ENCODE measurements at regions not wholly inside any gene's neighbourhood (a gene's known extent, or its start where the extent isn't known, plus 50 kb on each side); places are given as distances from the start of the nearest gene placed in this dataset.

DNA sequence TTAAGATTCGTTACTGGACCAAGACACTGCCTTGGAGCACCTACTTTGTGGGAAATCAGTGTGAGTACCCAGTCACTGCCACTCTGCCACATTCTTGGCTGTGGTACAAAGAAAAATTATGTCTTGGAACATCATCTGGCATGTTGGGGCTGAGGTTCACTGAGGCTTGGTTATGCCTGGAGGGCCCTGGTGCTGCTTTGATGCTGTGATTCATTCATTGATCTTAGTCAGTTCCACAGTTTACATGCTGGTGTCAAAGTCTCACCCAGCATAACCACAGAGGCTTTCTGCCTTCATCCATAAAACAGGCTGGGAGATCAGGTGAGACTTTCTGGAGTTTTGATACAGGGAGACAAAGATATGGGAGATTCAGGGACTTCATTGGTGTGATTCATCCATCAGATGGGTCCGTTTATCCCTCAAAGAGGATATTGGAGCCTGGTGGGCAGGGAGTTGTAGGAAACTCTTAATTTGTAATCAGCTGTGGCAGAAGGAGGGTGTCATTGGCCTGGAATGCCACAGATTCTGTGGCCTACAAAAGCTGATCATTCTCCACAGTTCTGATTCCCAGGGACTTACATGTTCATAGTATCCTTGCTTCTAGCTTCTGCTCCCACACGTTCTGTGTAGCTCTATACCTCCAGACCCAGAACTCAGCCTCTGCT lies 322.5 kb downstream of the PMP22 start:
- in situ Hi-C loops (cut with HindIII; ENCODE audit: low pct_ligation_motif_present, low sequenced_read_pairs), result no loop called here

DNA sequence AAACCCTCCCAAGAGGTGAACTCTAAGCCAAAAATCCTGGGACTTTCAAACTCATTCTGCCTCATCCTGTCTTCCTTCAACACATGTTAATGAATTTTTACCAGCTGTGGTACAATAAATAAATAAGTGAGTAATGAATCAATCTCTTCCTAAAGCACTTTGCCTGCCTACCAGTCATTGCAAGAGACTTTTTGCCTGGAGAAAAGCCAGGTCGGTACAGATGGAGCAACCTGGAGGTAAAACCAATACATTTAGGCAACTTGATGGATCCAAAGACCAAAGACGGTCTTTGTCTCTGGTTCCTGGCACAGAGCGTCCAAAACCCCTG lies 324.2 kb downstream of the PMP22 start:
- H3K27me3 ChIP-seq (replicated peaks), result no peaks in the 10 kb centered on the region
- H3K27ac ChIP-seq, result no peak overlapping the region
- no peak overlapping the region for H3K4me3 ChIP-seq (ENCODE audit: low read depth, low read length)
- H3K36me3 ChIP-seq (replicated peaks), result no peaks in the 10 kb centered on the region
- no peak for DNase-seq
- TF ChIP-seq, protein P1, sequence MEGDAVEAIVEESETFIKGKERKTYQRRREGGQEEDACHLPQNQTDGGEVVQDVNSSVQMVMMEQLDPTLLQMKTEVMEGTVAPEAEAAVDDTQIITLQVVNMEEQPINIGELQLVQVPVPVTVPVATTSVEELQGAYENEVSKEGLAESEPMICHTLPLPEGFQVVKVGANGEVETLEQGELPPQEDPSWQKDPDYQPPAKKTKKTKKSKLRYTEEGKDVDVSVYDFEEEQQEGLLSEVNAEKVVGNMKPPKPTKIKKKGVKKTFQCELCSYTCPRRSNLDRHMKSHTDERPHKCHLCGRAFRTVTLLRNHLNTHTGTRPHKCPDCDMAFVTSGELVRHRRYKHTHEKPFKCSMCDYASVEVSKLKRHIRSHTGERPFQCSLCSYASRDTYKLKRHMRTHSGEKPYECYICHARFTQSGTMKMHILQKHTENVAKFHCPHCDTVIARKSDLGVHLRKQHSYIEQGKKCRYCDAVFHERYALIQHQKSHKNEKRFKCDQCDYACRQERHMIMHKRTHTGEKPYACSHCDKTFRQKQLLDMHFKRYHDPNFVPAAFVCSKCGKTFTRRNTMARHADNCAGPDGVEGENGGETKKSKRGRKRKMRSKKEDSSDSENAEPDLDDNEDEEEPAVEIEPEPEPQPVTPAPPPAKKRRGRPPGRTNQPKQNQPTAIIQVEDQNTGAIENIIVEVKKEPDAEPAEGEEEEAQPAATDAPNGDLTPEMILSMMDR (IDR thresholded peaks at IDR 0.05; ENCODE audit: low read depth, low read length, missing control alignments), result no peak
- in situ Hi-C loops (cut with HindIII; ENCODE audit: low pct_ligation_motif_present, low sequenced_read_pairs), result no loop called here

More for the DNA sequence above, 322.5 kb downstream of the PMP22 start:
- Histone ChIP-seq H3K27ac (no peak overlapping the region), H3K4me3 (ENCODE audit: low read depth, low read length) (no peak overlapping the region), H3K36me3 (replicated peaks) (no peaks in the 10 kb centered on the region), H3K27me3 (replicated peaks) (no peaks in the 10 kb centered on the region)
- TF ChIP-seq, protein P1 (IDR thresholded peaks at IDR 0.05; ENCODE audit: low read depth, low read length, missing control alignments), result no peak
- no peak for DNase-seq

DNA sequence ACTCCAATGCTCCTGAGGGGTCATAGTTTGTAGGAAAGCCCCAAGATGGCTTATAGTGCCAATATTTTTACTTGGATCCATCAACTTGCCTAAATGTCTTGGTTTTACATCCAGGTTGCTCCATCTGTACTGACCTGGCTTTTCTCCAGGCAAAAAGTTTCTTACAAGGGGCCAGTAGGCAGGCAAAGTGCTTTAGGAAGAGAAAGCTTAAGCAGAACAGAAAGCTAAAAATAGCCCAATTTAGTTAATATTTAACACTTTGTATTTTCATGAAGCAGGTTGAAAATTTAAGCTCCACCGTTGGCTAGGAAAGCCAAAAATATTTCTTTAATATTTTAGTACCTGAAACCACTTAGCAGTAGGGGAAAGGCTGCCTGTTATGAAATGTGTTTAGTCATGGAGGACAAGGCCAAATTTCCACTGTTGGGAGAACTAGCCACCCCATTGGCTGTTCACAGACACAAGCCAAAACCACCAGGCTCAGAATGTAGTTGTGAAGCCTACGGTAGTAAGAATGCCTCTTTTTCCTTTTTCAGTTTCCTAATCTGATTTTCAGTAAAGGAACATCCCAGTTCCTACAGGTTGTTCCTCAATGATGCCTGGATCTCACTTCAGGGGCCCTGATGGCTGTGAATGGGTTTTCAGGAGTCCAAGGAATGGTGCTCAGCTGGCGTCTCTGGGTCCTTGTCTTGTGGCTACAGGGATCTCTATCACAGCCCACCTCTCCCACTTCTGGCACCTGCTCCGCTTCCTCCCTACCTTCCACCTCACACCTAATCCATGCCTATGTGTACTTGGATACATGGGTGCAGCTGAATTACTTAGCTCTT lies 324.8 kb downstream of the PMP22 start:
- Histone ChIP-seq H3K27me3 (replicated peaks) (no peaks in the 10 kb centered on the region), H3K4me3 (ENCODE audit: low read depth, low read length) (no peak overlapping the region), H3K36me3 (replicated peaks) (no peaks in the 10 kb centered on the region), H3K27ac (no peak overlapping the region)
- no peak for DNase-seq
- TF ChIP-seq, protein P1 (IDR thresholded peaks at IDR 0.05; ENCODE audit: low read depth, low read length, missing control alignments), result no peak
- in situ Hi-C loops (cut with HindIII; ENCODE audit: low pct_ligation_motif_present, low sequenced_read_pairs), result no loop called here

DNA sequence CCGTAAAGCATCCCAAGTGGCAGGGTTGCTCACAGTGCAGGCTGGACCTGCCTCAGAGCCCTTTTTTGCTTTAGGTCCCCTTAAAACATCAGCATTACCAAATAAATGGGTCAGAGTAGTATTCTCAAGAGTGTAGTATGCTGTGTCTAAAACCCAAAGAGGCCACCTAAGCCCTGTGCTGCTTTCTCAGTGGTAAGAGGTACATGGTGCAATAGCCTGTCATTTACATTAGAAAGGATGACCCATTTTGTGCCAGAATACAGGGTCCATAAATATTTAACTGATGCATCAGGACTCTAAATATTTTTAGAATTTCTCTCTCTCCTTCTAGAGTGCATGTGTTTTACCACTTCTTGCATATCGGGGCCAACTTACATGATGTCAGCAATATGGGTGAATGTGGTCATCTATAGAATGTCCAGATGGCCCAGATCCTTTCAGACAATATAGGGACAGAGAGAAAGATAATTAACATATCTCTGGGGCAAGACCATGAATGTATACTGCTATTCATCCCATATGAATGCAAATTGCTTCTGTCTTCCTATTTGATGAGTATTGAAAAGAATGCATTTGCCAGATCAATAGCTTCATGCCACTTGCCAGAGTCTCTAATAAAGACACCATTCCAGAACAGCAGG lies 329.2 kb downstream of the PMP22 start:
- H3K27ac ChIP-seq, result no peak overlapping the region
- DNase-seq, result no peak
- H3K36me3 ChIP-seq (replicated peaks), result no peaks in the 10 kb centered on the region
- H3K27me3 ChIP-seq (replicated peaks), result no peaks in the 10 kb centered on the region
- TF ChIP-seq, protein P1 (IDR thresholded peaks at IDR 0.05; ENCODE audit: low read depth, low read length, missing control alignments), result no peak
- no peak overlapping the region for H3K4me3 ChIP-seq (ENCODE audit: low read depth, low read length)
- in situ Hi-C loops (cut with HindIII; ENCODE audit: low pct_ligation_motif_present, low sequenced_read_pairs), result no loop called here

DNA sequence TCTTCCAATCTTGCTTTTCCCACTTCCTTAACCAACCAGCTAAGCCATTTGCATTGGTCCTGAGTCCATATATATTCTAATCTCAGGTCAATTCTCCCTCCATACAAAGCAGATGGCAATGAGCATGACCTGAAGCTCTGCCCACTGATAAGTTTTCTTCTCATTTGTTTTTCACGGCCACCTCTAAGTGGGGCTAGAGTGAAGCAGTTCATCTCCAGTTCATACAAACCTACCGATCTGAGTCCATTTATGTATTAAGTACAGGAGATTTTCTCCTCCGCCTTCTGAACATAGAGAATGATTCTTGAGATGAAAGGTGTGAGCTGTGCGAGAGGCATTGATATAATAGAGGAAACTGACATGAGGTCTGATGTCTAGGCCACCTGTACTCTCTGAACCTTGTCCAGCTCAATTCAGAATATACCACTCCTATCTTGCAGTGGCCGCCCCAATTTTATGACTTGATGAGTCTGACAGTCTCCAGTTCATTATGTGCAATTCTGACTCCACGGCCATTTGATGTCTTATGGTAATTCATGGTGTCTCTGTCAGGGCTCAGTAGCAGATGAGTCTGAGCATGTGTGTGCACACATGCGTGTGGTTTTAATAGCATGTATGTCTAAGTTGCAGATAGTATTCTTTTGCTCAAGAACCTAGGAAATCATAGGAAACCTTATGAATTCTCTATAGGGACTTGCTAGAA lies 329.8 kb downstream of the PMP22 start:
- in situ Hi-C loops (cut with HindIII; ENCODE audit: low pct_ligation_motif_present, low sequenced_read_pairs), result no loop called here
- Histone ChIP-seq H3K36me3 (replicated peaks) (no peaks in the 10 kb centered on the region), H3K27ac (no peak overlapping the region), H3K4me3 (ENCODE audit: low read depth, low read length) (no peak overlapping the region), H3K27me3 (replicated peaks) (no peaks in the 10 kb centered on the region)
- DNase-seq, result no peak
- TF ChIP-seq, protein P1 (IDR thresholded peaks at IDR 0.05; ENCODE audit: low read depth, low read length, missing control alignments), result no peak
